Parathyroid adenoma (tissue), 2 donors: ENCODE measurements at regions not wholly inside any gene's neighbourhood (a gene's known extent, or its start where the extent isn't known, plus 50 kb on each side); places are given as distances from the start of the nearest gene placed in this dataset.

ENCODE experiments used
- H2AFZ ChIP-seq: fragments of 300-600 bp; sonication (generic); one replicate; pipeline ENCODE4 v1.7.0; 2017; ENCODE audit warnings: antibody characterized with exemption, mild to moderate bottlenecking
- H3K27ac ChIP-seq: fragments of 300-600 bp; sonication (generic); one replicate; pipeline ENCODE4 v1.7.0; 2017
- H3K27me3 ChIP-seq: fragments of 300-600 bp; sonication (generic); one replicate; pipeline ENCODE4 v1.7.0; 2017; ENCODE audit warnings: low read length; ENCODE audit not compliant: control insufficient read depth, insufficient read depth
- H3K36me3 ChIP-seq: fragments of 300-600 bp; sonication (generic); one replicate; pipeline ENCODE4 v1.7.0; 2017; ENCODE audit warnings: low read length; ENCODE audit not compliant: control insufficient read depth, insufficient read depth
- H3K4me1 ChIP-seq: fragments of 300-600 bp; sonication (generic); one replicate; pipeline ENCODE4 v1.7.0; 2017; ENCODE audit warnings: control low read depth
- H3K4me2 ChIP-seq: fragments of 300-600 bp; sonication (generic); one replicate; pipeline ENCODE4 v1.7.0; 2017; ENCODE audit warnings: low read length
- H3K4me3 ChIP-seq: fragments of 300-600 bp; sonication (generic); one replicate; pipeline ENCODE4 v1.7.0; 2017; ENCODE audit warnings: low read depth, low read length
- H3K79me2 ChIP-seq: fragments of 300-600 bp; sonication (generic); one replicate; pipeline ENCODE4 v1.7.0; 2017; ENCODE audit warnings: control low read depth
- H3K9ac ChIP-seq: fragments of 300-600 bp; sonication (generic); one replicate; pipeline ENCODE4 v1.7.0; 2017; ENCODE audit warnings: mild to moderate bottlenecking
- H3K9me3 ChIP-seq: fragments of 300-600 bp; sonication (generic); one replicate; pipeline ENCODE4 v1.7.0; 2017; ENCODE audit warnings: low read length; ENCODE audit not compliant: control insufficient read depth
- TF ChIP-seq, protein P1 (sequence below): fragments of 300-600 bp; sonication (generic); IDR thresholded peaks from one replicate; pipeline ENCODE4 v1.7.0; 2017; ENCODE audit warnings: antibody characterized with exemption, mild to moderate bottlenecking
- donor health status: primary hyperparathyroidism.

DNA sequence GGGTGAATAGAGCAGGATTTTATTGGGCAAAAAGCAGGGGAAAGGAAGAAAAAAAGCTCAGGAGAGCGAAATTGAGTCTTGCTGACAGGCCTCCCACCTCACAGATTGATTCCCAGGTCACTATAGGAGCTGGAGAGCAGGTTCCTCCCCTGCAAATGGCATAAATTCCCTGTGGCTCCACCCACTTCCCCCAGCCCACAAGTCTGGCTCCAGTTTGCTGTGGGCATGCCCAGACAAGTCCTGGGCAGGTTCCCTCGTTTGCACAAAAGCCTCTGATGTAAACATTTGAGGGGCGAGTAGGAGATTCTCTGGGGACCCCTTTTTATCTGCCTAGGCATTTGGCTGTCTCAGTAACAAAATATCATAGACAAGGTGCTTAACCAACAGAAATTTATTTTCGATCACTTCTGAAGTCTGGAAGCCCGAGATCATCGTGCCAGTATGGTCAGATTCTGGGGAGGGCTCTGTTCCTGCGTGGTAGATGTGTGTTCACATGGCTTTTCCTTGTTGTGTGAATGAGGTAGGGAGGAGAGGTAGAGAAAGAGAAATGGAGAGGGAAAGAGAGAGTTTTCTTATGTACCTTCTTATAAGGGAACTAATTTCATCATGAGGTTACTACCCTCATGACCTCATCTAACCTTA lies 614.5 kb downstream of the MAT2B start:
- Histone ChIP-seq H3K27me3 (no peaks in the 10 kb centered on the region), H2AFZ (no peak overlapping the region), H3K36me3 (no peaks in the 10 kb centered on the region), H3K9ac (no peak overlapping the region), H3K4me1 (no peaks in the 10 kb centered on the region), H3K4me2 (no peak overlapping the region), H3K27ac (no peak overlapping the region), H3K79me2 (no peaks in the 10 kb centered on the region), H3K9me3 (no peaks in the 10 kb centered on the region), H3K4me3 (no peak overlapping the region)
- TF ChIP-seq, protein P1, sequence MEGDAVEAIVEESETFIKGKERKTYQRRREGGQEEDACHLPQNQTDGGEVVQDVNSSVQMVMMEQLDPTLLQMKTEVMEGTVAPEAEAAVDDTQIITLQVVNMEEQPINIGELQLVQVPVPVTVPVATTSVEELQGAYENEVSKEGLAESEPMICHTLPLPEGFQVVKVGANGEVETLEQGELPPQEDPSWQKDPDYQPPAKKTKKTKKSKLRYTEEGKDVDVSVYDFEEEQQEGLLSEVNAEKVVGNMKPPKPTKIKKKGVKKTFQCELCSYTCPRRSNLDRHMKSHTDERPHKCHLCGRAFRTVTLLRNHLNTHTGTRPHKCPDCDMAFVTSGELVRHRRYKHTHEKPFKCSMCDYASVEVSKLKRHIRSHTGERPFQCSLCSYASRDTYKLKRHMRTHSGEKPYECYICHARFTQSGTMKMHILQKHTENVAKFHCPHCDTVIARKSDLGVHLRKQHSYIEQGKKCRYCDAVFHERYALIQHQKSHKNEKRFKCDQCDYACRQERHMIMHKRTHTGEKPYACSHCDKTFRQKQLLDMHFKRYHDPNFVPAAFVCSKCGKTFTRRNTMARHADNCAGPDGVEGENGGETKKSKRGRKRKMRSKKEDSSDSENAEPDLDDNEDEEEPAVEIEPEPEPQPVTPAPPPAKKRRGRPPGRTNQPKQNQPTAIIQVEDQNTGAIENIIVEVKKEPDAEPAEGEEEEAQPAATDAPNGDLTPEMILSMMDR: no peak

DNA sequence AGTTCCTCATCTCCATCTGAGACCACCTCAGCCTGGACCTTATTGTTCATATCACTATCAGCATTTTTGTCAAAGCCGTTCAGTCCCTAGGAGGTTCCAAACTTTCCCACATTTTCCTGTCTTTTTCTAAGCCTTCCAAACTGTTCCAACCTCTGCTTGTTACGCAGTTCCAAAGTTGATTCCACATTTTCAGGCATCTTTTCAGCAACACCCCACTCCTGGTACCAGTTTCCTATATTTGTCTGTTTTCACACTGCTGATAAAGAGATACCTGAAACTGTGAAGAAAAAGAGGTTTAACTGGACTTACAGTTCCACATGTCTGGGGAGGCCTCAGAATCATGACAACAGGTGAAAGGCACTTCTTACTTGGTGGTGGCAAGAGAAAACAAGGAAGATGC lies 622.1 kb downstream of the MAT2B start:
- TF ChIP-seq, protein P1: no peak
- Histone ChIP-seq H3K36me3 (no peaks in the 10 kb centered on the region), H3K4me2 (no peak overlapping the region), H3K9me3 (no peaks in the 10 kb centered on the region), H3K27me3 (no peaks in the 10 kb centered on the region), H2AFZ (no peak overlapping the region), H3K27ac (no peak overlapping the region), H3K9ac (no peak overlapping the region), H3K79me2 (no peaks in the 10 kb centered on the region), H3K4me1 (no peaks in the 10 kb centered on the region), H3K4me3 (no peak overlapping the region)

DNA sequence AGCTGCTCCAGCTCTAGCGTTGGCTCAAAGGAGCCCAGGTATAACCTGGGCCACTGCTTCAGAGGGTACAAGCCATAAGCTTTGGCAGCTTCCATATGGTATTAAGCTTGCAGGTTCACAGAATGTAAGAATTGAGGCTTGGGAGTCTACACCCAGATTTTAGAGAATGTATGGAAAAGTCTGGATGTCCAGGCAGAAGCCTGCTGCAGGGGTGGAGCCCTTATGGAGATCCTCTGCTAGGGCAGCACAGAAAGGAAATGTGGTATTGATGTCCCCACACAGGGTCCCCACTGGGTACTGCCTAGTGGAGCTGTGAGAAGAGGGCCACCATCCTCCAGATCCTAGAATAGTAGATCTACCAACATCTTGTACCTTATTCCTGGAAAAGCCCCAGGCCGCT lies 626.9 kb downstream of the MAT2B start:
- H3K4me1 ChIP-seq: no peaks in the 10 kb centered on the region
- H3K27ac ChIP-seq: no peak overlapping the region
- H3K36me3 ChIP-seq: no peaks in the 10 kb centered on the region
- TF ChIP-seq, protein P1: no peak
- H3K4me2 ChIP-seq: no peak overlapping the region
- no peak overlapping the region for H2AFZ ChIP-seq
- H3K27me3 ChIP-seq: no peaks in the 10 kb centered on the region
- H3K9ac ChIP-seq: no peak overlapping the region
- H3K4me3 ChIP-seq: no peak overlapping the region
- H3K79me2 ChIP-seq: no peaks in the 10 kb centered on the region
- no peaks in the 10 kb centered on the region for H3K9me3 ChIP-seq

DNA sequence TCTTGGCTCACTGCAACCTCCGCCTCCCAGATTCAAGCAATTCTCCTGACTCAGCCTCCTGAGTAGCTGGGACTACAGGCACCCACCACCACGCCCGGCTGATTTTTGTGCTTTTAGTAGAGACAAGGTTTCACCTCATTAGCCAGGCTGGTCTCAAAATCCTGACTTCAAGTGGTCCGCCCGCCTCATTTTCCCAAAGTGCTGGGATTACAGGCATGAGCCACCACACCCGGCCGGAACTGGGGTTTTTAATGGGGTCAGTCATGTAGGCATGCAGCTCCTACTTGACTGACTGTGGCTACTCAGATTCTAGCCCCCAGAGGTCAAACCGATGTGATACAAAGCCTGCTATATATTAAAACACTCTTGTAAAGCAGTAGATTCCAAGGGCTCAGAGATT lies 631.7 kb downstream of the MAT2B start:
- H3K4me3 ChIP-seq: no peak overlapping the region
- TF ChIP-seq, protein P1: no peak
- no peaks in the 10 kb centered on the region for H3K9me3 ChIP-seq
- no peaks in the 10 kb centered on the region for H3K4me1 ChIP-seq
- H3K79me2 ChIP-seq: no peaks in the 10 kb centered on the region
- H3K9ac ChIP-seq: no peak overlapping the region
- no peak overlapping the region for H3K27ac ChIP-seq
- H3K27me3 ChIP-seq: no peaks in the 10 kb centered on the region
- no peaks in the 10 kb centered on the region for H3K36me3 ChIP-seq
- no peak overlapping the region for H2AFZ ChIP-seq
- H3K4me2 ChIP-seq: no peak overlapping the region

DNA sequence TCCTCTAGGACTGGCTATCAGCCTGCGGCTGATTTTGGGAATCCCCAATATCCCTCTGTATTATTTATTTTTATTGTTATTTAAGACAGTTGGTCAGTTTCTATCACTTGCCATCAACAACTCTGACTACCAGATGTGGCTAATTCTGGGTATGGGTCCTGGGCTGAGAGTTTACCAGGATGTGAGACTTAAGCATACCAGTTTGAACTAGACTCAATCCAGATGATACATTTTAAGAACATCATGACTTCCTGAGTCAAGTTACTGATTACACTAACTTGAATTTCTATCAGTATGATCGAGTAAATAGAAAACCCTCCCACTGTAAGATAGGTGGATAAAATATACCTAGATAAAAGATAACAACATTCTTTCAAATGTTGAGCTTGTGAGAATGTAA lies 634.0 kb downstream of the MAT2B start:
- TF ChIP-seq, protein P1: no peak
- no peak overlapping the region for H3K27ac ChIP-seq
- no peaks in the 10 kb centered on the region for H3K79me2 ChIP-seq
- H3K4me1 ChIP-seq: no peaks in the 10 kb centered on the region
- no peaks in the 10 kb centered on the region for H3K36me3 ChIP-seq
- no peak overlapping the region for H2AFZ ChIP-seq
- no peak overlapping the region for H3K9ac ChIP-seq
- no peak overlapping the region for H3K4me3 ChIP-seq
- H3K4me2 ChIP-seq: no peak overlapping the region
- H3K27me3 ChIP-seq: no peaks in the 10 kb centered on the region
- H3K9me3 ChIP-seq: no peaks in the 10 kb centered on the region
